ENCODE measurements at regions not wholly inside any gene's neighbourhood (a gene's known extent, or its start where the extent isn't known, plus 50 kb on each side); places are given as distances from the start of the nearest gene placed in this dataset.

DNA sequence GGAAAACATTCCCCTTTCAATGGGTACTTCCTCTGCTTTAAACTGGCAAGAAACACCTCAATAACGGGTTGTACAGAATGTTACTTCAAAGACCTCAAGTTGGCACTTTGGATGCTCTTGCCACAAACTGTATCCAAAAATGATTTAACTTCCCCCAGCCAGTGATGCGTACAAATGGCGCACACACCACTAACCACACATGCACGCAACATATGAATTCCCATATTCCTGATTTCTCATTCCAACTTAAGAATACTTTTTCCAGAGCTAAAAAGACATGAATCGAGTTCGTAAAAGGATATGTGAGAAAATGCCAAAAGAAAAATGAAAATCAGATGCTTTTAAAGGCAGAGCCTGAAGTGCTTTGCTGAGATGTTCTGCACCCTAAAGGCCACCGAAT lies 388.0 kb upstream of the PIK3R1 start:
- Mint-ChIP-seq H3K27me3 (ENCODE audit: unreplicated experiment) (peaks cover 14% of the 10 kb centered on the region), H3K27ac (ENCODE audit: unreplicated experiment) (no peak overlapping the region), H3K4me1 (ENCODE audit: unreplicated experiment) (no peaks in the 10 kb centered on the region), H3K9me3 (ENCODE audit: unreplicated experiment) (peaks cover 3% of the 10 kb centered on the region), H3K36me3 (ENCODE audit: unreplicated experiment) (no peaks in the 10 kb centered on the region), H3K4me3 (ENCODE audit: unreplicated experiment) (no peak overlapping the region)
- no peak for DNase-seq (ENCODE audit: extremely low spot score, unreplicated experiment)
- TF ChIP-seq, protein P1, sequence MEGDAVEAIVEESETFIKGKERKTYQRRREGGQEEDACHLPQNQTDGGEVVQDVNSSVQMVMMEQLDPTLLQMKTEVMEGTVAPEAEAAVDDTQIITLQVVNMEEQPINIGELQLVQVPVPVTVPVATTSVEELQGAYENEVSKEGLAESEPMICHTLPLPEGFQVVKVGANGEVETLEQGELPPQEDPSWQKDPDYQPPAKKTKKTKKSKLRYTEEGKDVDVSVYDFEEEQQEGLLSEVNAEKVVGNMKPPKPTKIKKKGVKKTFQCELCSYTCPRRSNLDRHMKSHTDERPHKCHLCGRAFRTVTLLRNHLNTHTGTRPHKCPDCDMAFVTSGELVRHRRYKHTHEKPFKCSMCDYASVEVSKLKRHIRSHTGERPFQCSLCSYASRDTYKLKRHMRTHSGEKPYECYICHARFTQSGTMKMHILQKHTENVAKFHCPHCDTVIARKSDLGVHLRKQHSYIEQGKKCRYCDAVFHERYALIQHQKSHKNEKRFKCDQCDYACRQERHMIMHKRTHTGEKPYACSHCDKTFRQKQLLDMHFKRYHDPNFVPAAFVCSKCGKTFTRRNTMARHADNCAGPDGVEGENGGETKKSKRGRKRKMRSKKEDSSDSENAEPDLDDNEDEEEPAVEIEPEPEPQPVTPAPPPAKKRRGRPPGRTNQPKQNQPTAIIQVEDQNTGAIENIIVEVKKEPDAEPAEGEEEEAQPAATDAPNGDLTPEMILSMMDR (IDR thresholded peaks at IDR 0.05), result no peak

DNA sequence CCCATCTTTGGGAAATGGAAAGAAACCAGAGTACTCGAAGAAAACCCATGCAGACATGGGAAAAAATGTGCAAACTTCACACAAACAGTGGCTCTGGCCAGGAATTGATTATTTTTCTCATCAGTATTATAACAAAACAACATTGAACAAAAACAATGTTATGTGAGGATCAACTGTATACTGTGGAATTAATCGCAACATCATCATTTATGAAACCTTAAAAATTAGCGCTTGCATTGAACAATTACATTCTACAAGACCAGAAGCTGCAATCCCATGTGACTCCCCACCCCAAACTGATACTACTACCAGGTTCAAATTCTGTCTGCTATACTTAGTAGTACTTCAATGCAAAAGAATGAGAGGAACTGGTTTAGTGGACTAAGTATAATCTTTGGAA lies 390.7 kb upstream of the PIK3R1 start:
- no peak for DNase-seq (ENCODE audit: extremely low spot score, unreplicated experiment)
- TF ChIP-seq, protein P1 (IDR thresholded peaks at IDR 0.05), result no peak
- Mint-ChIP-seq H3K27me3 (ENCODE audit: unreplicated experiment) (peaks cover 7% of the 10 kb centered on the region), H3K27ac (ENCODE audit: unreplicated experiment) (no peak overlapping the region), H3K4me3 (ENCODE audit: unreplicated experiment) (no peak overlapping the region), H3K4me1 (ENCODE audit: unreplicated experiment) (no peaks in the 10 kb centered on the region), H3K9me3 (ENCODE audit: unreplicated experiment) (peaks cover 3% of the 10 kb centered on the region), H3K36me3 (ENCODE audit: unreplicated experiment) (no peaks in the 10 kb centered on the region)

DNA sequence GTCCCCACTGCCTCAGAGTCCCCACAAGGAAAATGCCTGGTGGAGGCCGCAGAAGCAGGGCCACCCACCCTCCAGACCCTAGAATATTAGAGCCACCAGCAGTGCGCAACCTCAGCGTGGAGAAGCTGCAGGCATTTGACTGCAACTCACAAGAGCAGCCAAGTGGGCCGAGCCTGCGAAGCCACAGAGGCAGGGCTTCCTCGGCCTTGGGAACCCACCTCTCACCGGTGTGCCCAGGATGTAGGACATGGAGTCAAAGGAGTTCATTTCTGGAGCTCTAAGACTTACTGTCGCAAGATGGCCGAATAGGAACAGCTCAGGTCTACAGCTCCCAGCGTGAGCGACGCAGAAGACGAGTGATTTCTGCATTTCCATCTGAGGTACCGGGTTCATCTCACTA lies 397.9 kb upstream of the PIK3R1 start:
- H3K4me1 Mint-ChIP-seq (ENCODE audit: unreplicated experiment), result no peaks in the 10 kb centered on the region
- no peak for DNase-seq (ENCODE audit: extremely low spot score, unreplicated experiment)
- H3K36me3 Mint-ChIP-seq (ENCODE audit: unreplicated experiment), result no peaks in the 10 kb centered on the region
- H3K9me3 Mint-ChIP-seq (ENCODE audit: unreplicated experiment), result no peaks in the 10 kb centered on the region
- TF ChIP-seq, protein P1 (IDR thresholded peaks at IDR 0.05), result no peak
- H3K27me3 Mint-ChIP-seq (ENCODE audit: unreplicated experiment), result peaks cover 4% of the 10 kb centered on the region
- no peak overlapping the region for H3K27ac Mint-ChIP-seq (ENCODE audit: unreplicated experiment)
- no peak overlapping the region for H3K4me3 Mint-ChIP-seq (ENCODE audit: unreplicated experiment)

DNA sequence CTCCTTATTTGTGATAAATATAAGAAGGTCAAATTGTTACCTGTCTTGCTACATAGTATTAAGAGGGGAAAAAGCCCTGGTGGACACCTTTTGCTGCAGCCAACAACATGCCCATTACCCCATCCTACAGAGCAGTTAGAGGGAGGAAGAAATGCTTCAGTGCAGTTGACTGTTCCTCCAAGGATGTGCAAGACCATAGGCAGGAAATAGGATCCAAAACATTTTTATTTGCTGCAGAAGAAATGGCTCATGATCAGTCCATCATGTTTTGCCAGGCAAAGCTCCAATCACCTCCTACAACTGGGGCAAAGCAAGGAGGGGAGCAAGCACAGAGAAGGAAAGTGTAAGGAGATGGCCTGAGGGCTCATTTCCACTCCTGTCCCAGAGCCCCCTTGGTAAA lies 399.1 kb upstream of the PIK3R1 start:
- Mint-ChIP-seq H3K4me3 (ENCODE audit: unreplicated experiment) (no peak overlapping the region), H3K9me3 (ENCODE audit: unreplicated experiment) (no peaks in the 10 kb centered on the region), H3K36me3 (ENCODE audit: unreplicated experiment) (no peaks in the 10 kb centered on the region), H3K4me1 (ENCODE audit: unreplicated experiment) (no peaks in the 10 kb centered on the region), H3K27me3 (ENCODE audit: unreplicated experiment) (peaks cover 4% of the 10 kb centered on the region), H3K27ac (ENCODE audit: unreplicated experiment) (no peak overlapping the region)
- TF ChIP-seq, protein P1 (IDR thresholded peaks at IDR 0.05), result no peak
- DNase-seq (ENCODE audit: extremely low spot score, unreplicated experiment), result no peak

DNA sequence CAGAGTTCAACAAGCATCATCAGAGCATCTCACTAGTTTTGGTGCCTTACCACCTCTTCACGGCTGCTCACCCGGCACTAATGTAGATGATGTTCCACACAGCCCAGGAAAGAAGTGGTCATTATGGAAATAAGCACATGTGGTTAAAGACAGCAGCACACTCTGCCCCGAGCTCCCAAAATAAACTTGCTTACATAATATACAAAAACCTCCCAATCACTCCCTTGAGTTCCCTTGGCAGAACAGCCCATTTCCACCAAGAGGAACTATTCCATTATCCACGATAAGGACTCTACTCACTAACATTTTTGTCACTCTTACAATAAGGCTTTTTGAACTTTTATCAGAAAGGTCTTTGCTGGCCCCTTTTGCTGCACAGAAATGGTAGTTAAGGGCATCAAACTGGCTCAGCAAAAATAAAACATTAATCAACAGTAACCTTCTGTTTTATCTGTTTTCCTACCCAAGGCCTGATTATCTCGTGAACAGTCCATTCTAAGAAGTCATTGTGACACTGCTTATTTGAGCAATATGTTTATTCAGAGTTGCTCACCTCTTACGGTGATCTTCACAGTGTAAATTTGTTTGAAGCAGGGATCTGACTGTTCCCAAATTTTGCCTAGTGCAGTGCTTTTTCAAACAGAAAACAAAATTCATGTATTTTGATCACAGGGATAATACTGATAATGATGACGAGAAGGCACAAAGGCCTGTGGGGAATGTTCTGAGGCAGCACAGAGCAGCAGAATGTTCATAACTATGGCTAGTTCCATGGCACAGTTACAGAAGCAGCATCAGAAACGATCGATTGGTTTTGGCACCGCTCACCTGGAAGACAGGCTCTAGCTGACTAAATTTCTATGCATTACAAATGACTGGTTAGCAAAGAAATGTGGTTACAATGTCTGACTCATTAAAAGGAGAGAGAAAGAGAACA lies 399.8 kb upstream of the PIK3R1 start:
- Mint-ChIP-seq H3K4me1 (ENCODE audit: unreplicated experiment) (no peaks in the 10 kb centered on the region), H3K36me3 (ENCODE audit: unreplicated experiment) (no peaks in the 10 kb centered on the region), H3K9me3 (ENCODE audit: unreplicated experiment) (no peaks in the 10 kb centered on the region), H3K27me3 (ENCODE audit: unreplicated experiment) (peaks cover 6% of the 10 kb centered on the region), H3K4me3 (ENCODE audit: unreplicated experiment) (no peak overlapping the region), H3K27ac (ENCODE audit: unreplicated experiment) (no peak overlapping the region)
- TF ChIP-seq, protein P1 (IDR thresholded peaks at IDR 0.05), result no peak
- no peak for DNase-seq (ENCODE audit: extremely low spot score, unreplicated experiment)

Data from osteocyte (in vitro differentiated cells).